Osteoblast (primary cell): ENCODE measurements at regions not wholly inside any gene's neighbourhood (a gene's known extent, or its start where the extent isn't known, plus 50 kb on each side); places are given as distances from the start of the nearest gene placed in this dataset.

Source experiments
- DNase-seq: peaks from one replicate; pipeline ENCODE4 v3.0.0; 2011; ENCODE audit warnings: low spot score, mixed read lengths; ENCODE audit not compliant: insufficient read length; ENCODE audit errors: missing footprints
- H2AFZ ChIP-seq: 2 replicates; pipeline ENCODE4 v1.6.0; 2011; ENCODE audit warnings: mild to moderate bottlenecking, low read length
- H3K27ac ChIP-seq: 2 replicates; pipeline ENCODE4 v1.5.1; 2011; ENCODE audit warnings: mild to moderate bottlenecking, low read depth, low read length, moderate library complexity
- H3K27me3 ChIP-seq: 2 replicates; pipeline ENCODE4 v1.6.0; 2012; ENCODE audit warnings: mild to moderate bottlenecking, control low read depth, inconsistent platforms, low read length, moderate library complexity; ENCODE audit not compliant: insufficient read depth
- H3K36me3 ChIP-seq: 2 replicates; pipeline ENCODE4 v1.5.1; 2011; ENCODE audit warnings: mild to moderate bottlenecking, low read length, control low read depth, moderate library complexity; ENCODE audit not compliant: insufficient read depth
- H3K4me1 ChIP-seq: 2 replicates; pipeline ENCODE4 v1.5.1; 2011; ENCODE audit warnings: mild to moderate bottlenecking, low read length, control low read depth, moderate library complexity; ENCODE audit not compliant: insufficient read depth
- H3K4me2 ChIP-seq: 2 replicates; pipeline ENCODE4 v1.6.0; 2011; ENCODE audit warnings: mild to moderate bottlenecking, low read length; ENCODE audit not compliant: insufficient read depth
- H3K4me3 ChIP-seq: fragments of 200-600 bp; sonication (generic); 3 replicates; pipeline ENCODE4 v1.5.1; 2012; ENCODE audit warnings: mild to moderate bottlenecking, low read length, inconsistent platforms; ENCODE audit not compliant: insufficient read depth
- H3K79me2 ChIP-seq: 2 replicates; pipeline ENCODE4 v1.6.0; 2012; ENCODE audit warnings: mild to moderate bottlenecking, low read length, control low read depth, inconsistent platforms; ENCODE audit not compliant: insufficient read depth
- H3K9me3 ChIP-seq: 2 replicates; pipeline ENCODE4 v1.5.1; 2011; ENCODE audit warnings: low read depth, low read length, control low read depth
- H4K20me1 ChIP-seq: 2 replicates; pipeline ENCODE4 v1.6.0; 2012; ENCODE audit warnings: mild to moderate bottlenecking, low read length, control low read depth; ENCODE audit not compliant: insufficient read depth
- CTCF ChIP-seq: IDR thresholded peaks from 2 replicates; pipeline ENCODE4 v1.5.1; 2011; ENCODE audit warnings: mild to moderate bottlenecking, low read depth, low read length, moderate library complexity; ENCODE audit errors: extremely low read depth

- no peaks in the 10 kb centered on the region for H4K20me1 ChIP-seq
- DNase-seq, result no peak
- no peaks in the 10 kb centered on the region for H3K27me3 ChIP-seq
- H2AFZ ChIP-seq, result no peak overlapping the region
- H3K4me1 ChIP-seq, result no peaks in the 10 kb centered on the region
- TF ChIP-seq CTCF, result no peak
- no peaks in the 10 kb centered on the region for H3K79me2 ChIP-seq
- H3K4me3 ChIP-seq, result no peak overlapping the region
- H3K36me3 ChIP-seq, result no peaks in the 10 kb centered on the region
- no peak overlapping the region for H3K4me2 ChIP-seq
- no peak overlapping the region for H3K27ac ChIP-seq
- no peaks in the 10 kb centered on the region for H3K9me3 ChIP-seq
Measured at GRCh38 chr4:163598028-163598427, 103.5 kb downstream of the TMA16 start.

GRCh38 chr4:163598489-163598888 lies 104.0 kb downstream of the TMA16 start:
- H4K20me1 ChIP-seq, result no peaks in the 10 kb centered on the region
- no peak overlapping the region for H3K4me2 ChIP-seq
- no peaks in the 10 kb centered on the region for H3K9me3 ChIP-seq
- no peak for TF ChIP-seq CTCF
- H3K27ac ChIP-seq, result no peak overlapping the region
- H3K4me3 ChIP-seq, result no peak overlapping the region
- no peaks in the 10 kb centered on the region for H3K27me3 ChIP-seq
- no peak for DNase-seq
- no peaks in the 10 kb centered on the region for H3K36me3 ChIP-seq
- H3K79me2 ChIP-seq, result no peaks in the 10 kb centered on the region
- no peaks in the 10 kb centered on the region for H3K4me1 ChIP-seq
- H2AFZ ChIP-seq, result no peak overlapping the region

DNA sequence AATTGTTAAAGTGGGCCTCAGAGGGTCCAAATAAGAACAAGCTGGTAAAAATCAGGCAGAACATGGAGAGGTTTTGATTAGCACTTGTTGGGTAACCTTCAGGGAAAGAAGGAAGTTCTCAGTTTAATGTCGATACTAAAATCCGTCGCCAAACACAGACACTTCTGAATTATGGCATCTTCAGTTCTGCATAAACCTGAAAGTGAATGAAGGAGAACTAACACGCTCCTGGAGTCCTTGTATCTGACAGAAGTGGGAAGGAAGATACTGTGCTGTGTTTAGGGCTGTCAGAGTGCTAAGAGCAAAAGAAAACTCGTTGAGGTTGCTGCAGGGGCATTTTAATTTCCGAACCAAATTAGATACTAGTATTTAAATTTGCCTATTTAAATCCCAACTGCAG lies 106.2 kb downstream of the TMA16 start:
- Histone ChIP-seq H3K27me3 (no peaks in the 10 kb centered on the region), H3K9me3 (no peaks in the 10 kb centered on the region), H4K20me1 (no peaks in the 10 kb centered on the region), H3K4me3 (no peak overlapping the region), H3K79me2 (no peaks in the 10 kb centered on the region), H3K36me3 (no peaks in the 10 kb centered on the region), H3K4me1 (no peaks in the 10 kb centered on the region), H3K27ac (no peak overlapping the region), H3K4me2 (no peak overlapping the region), H2AFZ (no peak overlapping the region)
- no peak for DNase-seq
- no peak for TF ChIP-seq CTCF

- H3K36me3 ChIP-seq, result no peaks in the 10 kb centered on the region
- H3K27me3 ChIP-seq, result no peaks in the 10 kb centered on the region
- no peak overlapping the region for H3K27ac ChIP-seq
- H3K4me2 ChIP-seq, result no peak overlapping the region
- TF ChIP-seq CTCF, result no peak
- H2AFZ ChIP-seq, result no peak overlapping the region
- no peaks in the 10 kb centered on the region for H4K20me1 ChIP-seq
- no peaks in the 10 kb centered on the region for H3K9me3 ChIP-seq
- no peaks in the 10 kb centered on the region for H3K79me2 ChIP-seq
- no peak overlapping the region for H3K4me3 ChIP-seq
- DNase-seq, result no peak
- no peaks in the 10 kb centered on the region for H3K4me1 ChIP-seq
Measured at GRCh38 chr4:163603257-163603656, 108.8 kb downstream of the TMA16 start.
